ENCODE measurements at regions not wholly inside any gene's neighbourhood (a gene's known extent, or its start where the extent isn't known, plus 50 kb on each side); places are given as distances from the start of the nearest gene placed in this dataset.
"Not testable (repeated sequence)": the region's sequence is repeated elsewhere in the genome, so short reads cannot be mapped to it uniquely, and the experiment has no call there.

- no peak for DNase-seq
Observed at GRCh38 chr12:61111218-61111617, 1149.0 kb upstream of the USP15 start.

- no peak for DNase-seq
Observed at GRCh38 chr12:61137677-61138414, 1122.4 kb upstream of the USP15 start.

- no peak for DNase-seq
Observed at GRCh38 chr12:61138415-61138759, 1121.8 kb upstream of the USP15 start.

GRCh38 chr12:61161961-61162360 is 1098.2 kb upstream of the USP15 start:
- DNase-seq, result no peak

- DNase-seq, result no peak
Observed at GRCh38 chr12:61188801-61189595, 1071.2 kb upstream of the USP15 start.

GRCh38 chr12:61213646-61214045 is 1046.6 kb upstream of the USP15 start:
- no peak for DNase-seq

GRCh38 chr12:61220337-61220736 is 1039.9 kb upstream of the USP15 start:
- no peak for DNase-seq

GRCh38 chr12:61232040-61232439 is 1028.2 kb upstream of the USP15 start:
- DNase-seq, result no peak

- no peak for DNase-seq
Observed at GRCh38 chr12:61250303-61250702, 1009.9 kb upstream of the USP15 start.

- no peak for DNase-seq
Observed at GRCh38 chr12:61251076-61251475, 1009.1 kb upstream of the USP15 start.

GRCh38 chr12:61254225-61254624 is 1006.0 kb upstream of the USP15 start:
- no peak for DNase-seq

- not testable (repeated sequence) for DNase-seq
Observed at GRCh38 chr12:61264294-61264693, 995.9 kb upstream of the USP15 start.

- no peak for DNase-seq
Observed at GRCh38 chr12:61267474-61267873, 992.7 kb upstream of the USP15 start.

- no peak for DNase-seq
Observed at GRCh38 chr12:61272441-61272840, 987.8 kb upstream of the USP15 start.

- DNase-seq, result no peak
Observed at GRCh38 chr12:61282790-61283575, 977.2 kb upstream of the USP15 start.

GRCh38 chr12:61290473-61290872 is 969.7 kb upstream of the USP15 start:
- DNase-seq, result no peak

- DNase-seq, result no peak
Observed at GRCh38 chr12:61291647-61292046, 968.6 kb upstream of the USP15 start.

- DNase-seq, result not testable (repeated sequence)
Observed at GRCh38 chr12:61294011-61294410, 966.2 kb upstream of the USP15 start.

GRCh38 chr12:61301817-61302216 is 958.4 kb upstream of the USP15 start:
- no peak for DNase-seq

- DNase-seq, result no peak
Observed at GRCh38 chr12:61302282-61302681, 957.9 kb upstream of the USP15 start.

- no peak for DNase-seq
Observed at GRCh38 chr12:61308220-61308619, 952.0 kb upstream of the USP15 start.

- DNase-seq, result no peak
Observed at GRCh38 chr12:61311413-61311812, 948.8 kb upstream of the USP15 start.

- DNase-seq, result no peak
Observed at GRCh38 chr12:61348871-61349270, 911.3 kb upstream of the USP15 start.

GRCh38 chr12:61355105-61355504 is 905.1 kb upstream of the USP15 start:
- no peak for DNase-seq
